Keratinocyte (primary cell): ENCODE measurements at regions not wholly inside any gene's neighbourhood (a gene's known extent, or its start where the extent isn't known, plus 50 kb on each side); places are given as distances from the start of the nearest gene placed in this dataset.

Experiments used
- DNase-seq: peaks from one replicate; pipeline ENCODE4 v3.0.0-alpha.2; 2011; ENCODE audit warnings: low read depth, missing footprints, low spot score
- FAIRE-seq: peaks from 2 replicates; lab custom pipeline; 2011; peaks lifted over from hg19 to GRCh38; lab: Jason Lieb, UNC
- H2AFZ ChIP-seq: 2 replicates; pipeline ENCODE4 v1.6.0; 2012; ENCODE audit warnings: low read length, control low read depth, inconsistent platforms; ENCODE audit not compliant: control insufficient read depth
- H3K27ac ChIP-seq: 2 replicates; pipeline ENCODE4 v1.5.1; 2011; ENCODE audit warnings: low read length; ENCODE audit not compliant: control insufficient read depth, insufficient read depth
- H3K27me3 ChIP-seq: 3 replicates; pipeline ENCODE4 v1.6.0; 2011; ENCODE audit warnings: low read length; ENCODE audit not compliant: control insufficient read depth, insufficient read depth; ENCODE audit errors: extremely low read depth
- H3K36me3 ChIP-seq, 2 experiments: 2 replicates in 1 of 2; 3 replicates in 1 of 2; pipeline ENCODE4 v1.5.1; 2011; ENCODE audit warnings: low read length in 2 of 2, mild to moderate bottlenecking in 1 of 2; ENCODE audit not compliant: control insufficient read depth in 2 of 2, insufficient read depth in 2 of 2; ENCODE audit errors: extremely low read depth in 1 of 2
- H3K4me1 ChIP-seq: 3 replicates; pipeline ENCODE4 v1.5.1; 2011; ENCODE audit warnings: low read length; ENCODE audit not compliant: control insufficient read depth, insufficient read depth; ENCODE audit errors: extremely low read depth
- H3K4me2 ChIP-seq: 3 replicates; pipeline ENCODE4 v1.6.0; 2011; ENCODE audit warnings: low read depth, low read length; ENCODE audit not compliant: control insufficient read depth, insufficient read depth; ENCODE audit errors: extremely low read depth
- H3K4me3 ChIP-seq, 3 experiments: fragments of 200-600 bp in 1 of 3; sonication (generic) in 1 of 3; 2 replicates in 2 of 3; 3 replicates in 1 of 3; pipeline ENCODE4 v1.5.1; 2011 to 2016; ENCODE audit warnings: low read length in 3 of 3, mild to moderate bottlenecking in 3 of 3, control low read depth in 2 of 3, inconsistent platforms in 1 of 3, low read depth in 1 of 3, mixed read lengths in 1 of 3, mixed run types in 1 of 3, moderate library complexity in 1 of 3; ENCODE audit not compliant: control insufficient read depth in 2 of 3, insufficient read depth in 2 of 3; ENCODE audit errors: extremely low read depth in 1 of 3
- H3K79me2 ChIP-seq: 2 replicates; pipeline ENCODE4 v1.6.0; 2012; ENCODE audit warnings: low read length; ENCODE audit not compliant: control insufficient read depth, insufficient read depth
- H3K9ac ChIP-seq: 3 replicates; pipeline ENCODE4 v1.6.0; 2011; ENCODE audit warnings: low read length; ENCODE audit not compliant: control insufficient read depth, insufficient read depth; ENCODE audit errors: extremely low read depth
- H3K9me1 ChIP-seq: 3 replicates; pipeline ENCODE4 v1.6.0; 2011; ENCODE audit warnings: low read length; ENCODE audit not compliant: control insufficient read depth, insufficient read depth; ENCODE audit errors: extremely low read depth
- H3K9me3 ChIP-seq: 2 replicates; pipeline ENCODE4 v1.5.1; 2012; ENCODE audit warnings: low read depth, low read length; ENCODE audit not compliant: control insufficient read depth
- H4K20me1 ChIP-seq: 3 replicates; pipeline ENCODE4 v1.6.0; 2011; ENCODE audit warnings: low read length; ENCODE audit not compliant: control insufficient read depth, insufficient read depth; ENCODE audit errors: extremely low read depth
- EZH2 ChIP-seq: IDR thresholded peaks from one replicate; pipeline ENCODE4 v1.6.1; 2012; ENCODE audit warnings: inconsistent platforms, mild to moderate bottlenecking, low read length, moderate library complexity
- dilution Hi-C: fragments of 300-500 bp; cut with MboI; formaldehyde crosslinking; loops from one replicate; pipeline ENCODE4 v1.7.0; 2020; ENCODE audit warnings: low sequenced_read_pairs; ENCODE audit not compliant: extremely low pct_ligation_motif_present
- TF ChIP-seq, protein P1 (sequence below), 3 experiments: IDR thresholded peaks in 1 of 3; conservative IDR thresholded peaks in 1 of 3; optimal IDR thresholded peaks in 1 of 3; 2 replicates in 2 of 3; 3 replicates in 1 of 3; pipeline versions ENCODE3 to v1.5.1; 2011; ENCODE audit warnings: low read length in 3 of 3, mild to moderate bottlenecking in 3 of 3, moderate library complexity in 2 of 3, control low read depth in 1 of 3, inconsistent platforms in 1 of 3; ENCODE audit not compliant: insufficient read depth in 2 of 3; ENCODE audit errors: extremely low read depth in 1 of 3

DNA sequence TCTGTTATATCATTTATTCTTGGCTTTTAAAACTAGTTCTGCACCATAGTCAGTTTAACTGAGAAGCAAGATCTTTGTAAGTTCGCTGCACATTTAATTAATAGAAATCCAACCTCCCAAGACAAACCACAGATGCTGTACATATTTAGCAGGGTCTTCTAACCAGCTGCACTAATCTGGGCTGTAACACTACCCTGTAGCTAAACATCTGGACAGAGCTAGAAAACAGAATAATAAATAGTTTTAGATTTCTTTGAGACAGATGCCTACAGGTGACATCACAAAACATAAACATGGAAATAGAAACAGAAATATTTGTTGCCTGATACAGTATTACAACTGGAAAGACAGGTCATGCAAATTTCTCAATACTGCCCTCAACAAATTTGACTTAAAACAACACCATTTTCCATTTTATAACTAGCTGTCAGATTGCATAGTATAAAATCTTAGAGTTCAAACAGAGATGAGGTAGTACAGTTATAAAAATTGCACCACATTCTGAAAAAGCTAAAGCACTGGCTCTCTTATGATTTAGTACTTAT lies 315.1 kb downstream of the NR4A2 start:
- Histone ChIP-seq H3K4me1 (peaks cover 3% of the 10 kb centered on the region), H4K20me1 (no peaks in the 10 kb centered on the region)
- FAIRE-seq: no peak

DNA sequence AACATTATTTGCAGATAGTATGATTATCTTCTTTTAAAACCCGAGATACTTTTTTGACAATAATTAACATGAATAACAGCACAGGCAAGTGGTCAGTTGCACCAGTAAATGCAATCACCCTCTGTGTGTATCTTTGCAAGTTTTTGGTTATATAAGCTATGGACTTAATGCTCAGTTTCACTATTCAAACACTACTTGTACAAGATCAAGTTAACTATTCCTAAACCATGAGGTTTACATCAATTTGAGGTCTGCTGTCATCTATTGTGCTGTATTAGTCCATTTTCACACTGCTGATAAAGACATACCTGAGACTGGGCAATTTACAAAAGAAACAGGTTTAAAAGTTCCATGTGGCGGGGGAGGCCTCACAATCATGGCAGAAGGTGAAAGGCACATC lies 323.2 kb downstream of the NR4A2 start:
- no peak for DNase-seq
- TF ChIP-seq, protein P1, sequence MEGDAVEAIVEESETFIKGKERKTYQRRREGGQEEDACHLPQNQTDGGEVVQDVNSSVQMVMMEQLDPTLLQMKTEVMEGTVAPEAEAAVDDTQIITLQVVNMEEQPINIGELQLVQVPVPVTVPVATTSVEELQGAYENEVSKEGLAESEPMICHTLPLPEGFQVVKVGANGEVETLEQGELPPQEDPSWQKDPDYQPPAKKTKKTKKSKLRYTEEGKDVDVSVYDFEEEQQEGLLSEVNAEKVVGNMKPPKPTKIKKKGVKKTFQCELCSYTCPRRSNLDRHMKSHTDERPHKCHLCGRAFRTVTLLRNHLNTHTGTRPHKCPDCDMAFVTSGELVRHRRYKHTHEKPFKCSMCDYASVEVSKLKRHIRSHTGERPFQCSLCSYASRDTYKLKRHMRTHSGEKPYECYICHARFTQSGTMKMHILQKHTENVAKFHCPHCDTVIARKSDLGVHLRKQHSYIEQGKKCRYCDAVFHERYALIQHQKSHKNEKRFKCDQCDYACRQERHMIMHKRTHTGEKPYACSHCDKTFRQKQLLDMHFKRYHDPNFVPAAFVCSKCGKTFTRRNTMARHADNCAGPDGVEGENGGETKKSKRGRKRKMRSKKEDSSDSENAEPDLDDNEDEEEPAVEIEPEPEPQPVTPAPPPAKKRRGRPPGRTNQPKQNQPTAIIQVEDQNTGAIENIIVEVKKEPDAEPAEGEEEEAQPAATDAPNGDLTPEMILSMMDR (optimal IDR thresholded peaks at IDR 0.05 in 1 of 3, IDR thresholded peaks at IDR 0.05 in 1 of 3, conservative IDR thresholded peaks at IDR 0.05 in 1 of 3; ENCODE audit: extremely low read depth in 1 of 3, insufficient read depth in 2 of 3, low read length in 3 of 3): no peak
- no peak for TF ChIP-seq EZH2
- dilution Hi-C loops: no loop called here
- Histone ChIP-seq H3K79me2 (no peaks in the 10 kb centered on the region), H4K20me1 (no peaks in the 10 kb centered on the region), H3K4me3 (no peak overlapping the region), H2AFZ (no peak overlapping the region), H3K27ac (no peak overlapping the region), H3K9me3 (no peaks in the 10 kb centered on the region), H3K9me1 (no peaks in the 10 kb centered on the region), H3K27me3 (no peaks in the 10 kb centered on the region), H3K36me3 (no peaks in the 10 kb centered on the region), H3K4me2 (no peak overlapping the region), H3K4me1 (no peaks in the 10 kb centered on the region), H3K9ac (no peak overlapping the region)
- FAIRE-seq: no peak

More for the DNA sequence above, 315.1 kb downstream of the NR4A2 start:
- TF ChIP-seq, protein P1 (optimal IDR thresholded peaks at IDR 0.05 in 1 of 3, IDR thresholded peaks at IDR 0.05 in 1 of 3, conservative IDR thresholded peaks at IDR 0.05 in 1 of 3; ENCODE audit: extremely low read depth in 1 of 3, insufficient read depth in 2 of 3, low read length in 3 of 3): no peak
- TF ChIP-seq EZH2: no peak
- DNase-seq: no peak
- Histone ChIP-seq H3K36me3 (no peaks in the 10 kb centered on the region), H3K27ac (no peak overlapping the region), H3K79me2 (no peaks in the 10 kb centered on the region), H3K4me2 (no peak overlapping the region), H3K9me3 (no peaks in the 10 kb centered on the region), H3K9me1 (no peaks in the 10 kb centered on the region), H3K4me3 (no peak overlapping the region), H3K9ac (no peak overlapping the region), H3K27me3 (no peaks in the 10 kb centered on the region), H2AFZ (no peak overlapping the region)
- dilution Hi-C loops: no loop called here
